Activated B cell treated with CpG ODN at 0.5 μM for 24 hours (primary cell): ENCODE measurements at regions not wholly inside any gene's neighbourhood (a gene's known extent, or its start where the extent isn't known, plus 50 kb on each side); places are given as distances from the start of the nearest gene placed in this dataset.

ENCODE experiments used
- ATAC-seq: fragments of 200-7000 bp; cut with Tn5 transposase; one replicate; pipeline ENCODE4 v1.10.0; 2021; ENCODE audit warnings: low read depth, mild to moderate bottlenecking, moderate library complexity
- CTCF ChIA-PET: fragments of 350-600 bp; sonication (Branson Sonifier 250); formaldehyde crosslinking; loops from one replicate; lab custom pipeline; 2021; ENCODE audit warnings: antibody characterized with exemption; lab: Charles Lee
- POLR2A ChIA-PET: fragments of 350-600 bp; sonication (Branson Sonifier 250); formaldehyde crosslinking; loops from one replicate; lab custom pipeline; 2021; ENCODE audit warnings: antibody characterized with exemption; lab: Charles Lee
- DNase-seq: peaks from one replicate; pipeline ENCODE4 v3.0.0; 2022
- H3K27ac Mint-ChIP-seq: one replicate; pipeline ENCODE4 v1.8.0; 2020; ENCODE audit warnings: mixed read lengths
- H3K27me3 Mint-ChIP-seq: one replicate; pipeline ENCODE4 v1.8.0; 2021; ENCODE audit warnings: mixed read lengths
- H3K36me3 Mint-ChIP-seq: one replicate; pipeline ENCODE4 v1.8.0; 2021; ENCODE audit warnings: low read depth, mixed read lengths
- H3K4me1 Mint-ChIP-seq: one replicate; pipeline ENCODE4 v1.8.0; 2021; ENCODE audit warnings: mixed read lengths
- H3K4me3 Mint-ChIP-seq: one replicate; pipeline ENCODE4 v1.8.0; 2020; ENCODE audit warnings: mild to moderate bottlenecking, mixed read lengths
- H3K9me3 Mint-ChIP-seq: one replicate; pipeline ENCODE4 v1.8.0; 2020; ENCODE audit warnings: mixed read lengths
- CTCF ChIP-seq: fragments of 200-600 bp; IDR thresholded peaks from one replicate; pipeline ENCODE4 v1.8.0; 2022; ENCODE audit warnings: antibody characterized with exemption, mild to moderate bottlenecking
- intact Hi-C: fragments of 100-400 bp; cut with micrococcal nuclease; formaldehyde crosslinking; loops from one replicate; pipeline ENCODE4 v1.15.1; 2024

GRCh38 chr1:204736836-204737235, 51.3 kb upstream of the LRRN2 start:
- H3K9me3 Mint-ChIP-seq, result peaks cover 19% of the 10 kb centered on the region
- H3K4me1 Mint-ChIP-seq, result no peaks in the 10 kb centered on the region
- no peak for TF ChIP-seq CTCF
- POLR2A ChIA-PET, result no interaction called here
- intact Hi-C loops, result no loop called here
- peaks cover 28% of the 10 kb centered on the region for H3K27me3 Mint-ChIP-seq
- no peaks in the 10 kb centered on the region for H3K36me3 Mint-ChIP-seq
- no peak for ATAC-seq
- CTCF ChIA-PET, result no interaction called here
- H3K4me3 Mint-ChIP-seq, result no peak overlapping the region
- no peak for DNase-seq
- no peak overlapping the region for H3K27ac Mint-ChIP-seq

GRCh38 chr1:204738506-204738905, 53.0 kb upstream of the LRRN2 start:
- ATAC-seq, result no peak
- Mint-ChIP-seq H3K9me3 (peaks cover 19% of the 10 kb centered on the region), H3K27me3 (peaks cover 32% of the 10 kb centered on the region), H3K4me1 (no peaks in the 10 kb centered on the region), H3K36me3 (no peaks in the 10 kb centered on the region), H3K27ac (no peak overlapping the region), H3K4me3 (no peak overlapping the region)
- intact Hi-C loops, result no loop called here
- CTCF ChIA-PET, result no interaction called here
- no peak for DNase-seq
- POLR2A ChIA-PET, result no interaction called here
- no peak for TF ChIP-seq CTCF

DNA sequence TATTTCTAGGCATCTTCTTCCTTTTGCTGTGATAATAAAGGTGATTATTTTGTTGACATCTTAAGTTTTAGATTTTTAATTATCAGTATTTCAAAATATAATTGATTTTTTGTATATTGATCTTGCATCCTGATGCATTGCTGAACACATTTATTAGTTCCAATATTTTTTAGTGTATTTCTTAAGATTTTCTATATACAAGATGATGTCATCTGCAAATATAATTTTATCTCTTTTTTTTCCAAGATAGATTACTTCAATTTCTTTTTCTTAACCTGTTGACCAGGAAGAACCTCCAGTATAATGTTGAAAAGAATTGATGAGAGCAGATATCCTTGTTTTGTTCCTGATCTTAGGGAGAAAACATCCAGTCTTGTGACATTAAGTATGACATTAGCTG, 54.8 kb upstream of the LRRN2 start:
- H3K27me3 Mint-ChIP-seq, result peaks cover 33% of the 10 kb centered on the region
- H3K4me1 Mint-ChIP-seq, result no peaks in the 10 kb centered on the region
- POLR2A ChIA-PET, result no interaction called here
- H3K4me3 Mint-ChIP-seq, result no peak overlapping the region
- no peak for TF ChIP-seq CTCF
- intact Hi-C loops, result no loop called here
- CTCF ChIA-PET, result no interaction called here
- ATAC-seq (no peak), DNase-seq (no peak)
- H3K9me3 Mint-ChIP-seq, result peaks cover 19% of the 10 kb centered on the region
- no peak overlapping the region for H3K27ac Mint-ChIP-seq
- no peaks in the 10 kb centered on the region for H3K36me3 Mint-ChIP-seq

DNA sequence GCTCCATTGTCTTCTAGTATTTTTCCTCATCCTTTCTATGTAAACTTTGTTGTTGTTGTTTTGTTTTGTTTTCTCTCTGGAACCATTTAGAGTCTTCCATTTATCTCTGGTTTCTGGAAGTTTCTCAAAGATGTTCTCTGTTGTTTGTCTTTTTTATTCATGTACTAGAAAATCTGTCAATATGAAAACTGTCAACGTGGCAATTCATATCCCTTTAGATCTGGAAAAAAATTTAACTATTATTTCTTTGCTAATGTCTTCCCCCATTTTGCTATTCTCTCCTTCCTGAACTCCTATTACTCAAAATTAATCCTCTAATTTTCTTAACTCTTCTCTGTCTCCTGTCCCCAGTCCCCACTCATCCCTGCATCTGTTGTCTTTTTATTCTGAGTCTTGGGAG, 55.9 kb upstream of the LRRN2 start:
- CTCF ChIA-PET, result no interaction called here
- POLR2A ChIA-PET, result no interaction called here
- no peak for TF ChIP-seq CTCF
- intact Hi-C loops, result no loop called here
- H3K36me3 Mint-ChIP-seq, result no peaks in the 10 kb centered on the region
- H3K4me3 Mint-ChIP-seq, result no peak overlapping the region
- no peak overlapping the region for H3K27ac Mint-ChIP-seq
- ATAC-seq (no peak), DNase-seq (no peak)
- peaks cover 19% of the 10 kb centered on the region for H3K9me3 Mint-ChIP-seq
- peaks cover 27% of the 10 kb centered on the region for H3K27me3 Mint-ChIP-seq
- no peaks in the 10 kb centered on the region for H3K4me1 Mint-ChIP-seq

GRCh38 chr1:204742676-204743251, 57.2 kb upstream of the LRRN2 start:
- ChIA-PET CTCF (no interaction called here), POLR2A (no interaction called here)
- DNase-seq (no peak), ATAC-seq (no peak)
- peaks cover 24% of the 10 kb centered on the region for H3K27me3 Mint-ChIP-seq
- peaks cover 14% of the 10 kb centered on the region for H3K9me3 Mint-ChIP-seq
- H3K36me3 Mint-ChIP-seq, result no peaks in the 10 kb centered on the region
- no peaks in the 10 kb centered on the region for H3K4me1 Mint-ChIP-seq
- no peak for TF ChIP-seq CTCF
- H3K4me3 Mint-ChIP-seq, result no peak overlapping the region
- intact Hi-C loops, result no loop called here
- no peak overlapping the region for H3K27ac Mint-ChIP-seq
